ENCODE measurements at regions not wholly inside any gene's neighbourhood (a gene's known extent, or its start where the extent isn't known, plus 50 kb on each side); places are given as distances from the start of the nearest gene placed in this dataset.
"Not testable (repeated sequence)": the region's sequence is repeated elsewhere in the genome, so short reads cannot be mapped to it uniquely, and the experiment has no call there.

- TF ChIP-seq CTCF, POLR2A (IDR thresholded peaks at IDR 0.05): not testable (repeated sequence)
These were observed 218.0 kb upstream of the C1QTNF3 start for GRCh38 chr5:34261020-34261419.

Measured in right lobe of liver (tissue), 4 donors.